ENCODE measurements at regions not wholly inside any gene's neighbourhood (a gene's known extent, or its start where the extent isn't known, plus 50 kb on each side); places are given as distances from the start of the nearest gene placed in this dataset.
A peak's percentile ranks its signal among the peaks of the same experiment; 100 is the strongest.

DNA sequence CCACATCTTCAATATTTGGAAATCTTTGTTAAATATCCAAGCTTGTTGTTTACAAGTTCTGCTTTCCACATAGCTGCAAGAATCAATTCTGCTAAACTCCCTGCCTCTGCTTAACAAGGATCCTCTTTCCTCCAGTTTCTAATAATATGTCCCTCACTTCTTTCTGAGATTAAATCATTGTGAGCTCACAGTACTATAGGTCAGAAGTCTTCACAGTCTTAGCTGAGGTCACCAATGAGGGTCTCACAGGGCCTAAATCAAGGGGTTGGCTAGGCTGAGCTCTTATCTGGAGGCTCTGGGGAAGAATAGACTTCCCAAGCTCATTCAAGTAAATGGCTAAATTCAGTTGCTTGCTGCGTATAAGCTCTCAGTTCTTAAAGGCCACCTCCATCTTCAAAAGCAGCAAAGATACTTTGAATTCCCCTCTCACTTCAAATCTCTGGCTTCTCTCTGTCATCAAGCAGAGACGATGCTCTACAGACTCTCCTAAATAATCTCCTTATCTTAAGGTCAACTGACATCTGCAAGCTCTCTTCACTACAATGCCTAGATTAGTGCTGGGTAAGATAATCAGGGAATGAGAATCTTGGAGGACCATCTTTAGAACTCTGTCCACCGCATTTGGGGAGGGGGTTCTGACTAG lies 175.3 kb downstream of the PLPPR4 start:
- Histone ChIP-seq H3K36me3 (replicated peaks in 1 of 2; ENCODE audit: control insufficient read depth in 1 of 2, insufficient read depth in 2 of 2, low read length in 2 of 2) (no peaks in the 10 kb centered on the region), H3K9ac (ENCODE audit: insufficient read depth, low read length, poor library complexity, severe bottlenecking) (no peak overlapping the region), H3K79me2 (ENCODE audit: insufficient read depth, low read length) (no peaks in the 10 kb centered on the region), H2AFZ (ENCODE audit: insufficient read depth, low read depth, low read length, poor library complexity, severe bottlenecking) (no peak overlapping the region), H3K27me3 (ENCODE audit: control insufficient read depth in 2 of 2, insufficient read depth in 2 of 2, low read length in 2 of 2) (no peaks in the 10 kb centered on the region), H3K9me3 (replicated peaks in 1 of 2; ENCODE audit: control insufficient read depth in 1 of 2, insufficient read depth in 1 of 2, low read length in 2 of 2) (no peaks in the 10 kb centered on the region), H3K4me3 (replicated peaks in 1 of 3; ENCODE audit: low read depth in 2 of 3, low read length in 3 of 3) (no peak overlapping the region), H3K4me2 (replicated peaks; ENCODE audit: extremely low read depth, low read length, poor library complexity, severe bottlenecking) (no peak overlapping the region), H3K27ac (ENCODE audit: low read depth in 1 of 2, low read length in 2 of 2) (no peak overlapping the region), H4K20me1 (ENCODE audit: insufficient read depth, low read length) (no peaks in the 10 kb centered on the region), H3K4me1 (ENCODE audit: control insufficient read depth in 1 of 2, insufficient read depth in 2 of 2, low read length in 2 of 2) (peaks cover 0 to 5% of the 10 kb centered on the region in 2 donors)
- H3K27me3 Mint-ChIP-seq (ENCODE audit: low read depth in 3 of 3), result peaks cover 0 to 2% (median 0%) of the 10 kb centered on the region in 3 donors
- no peak for TF ChIP-seq CTCF (IDR thresholded peaks at IDR 0.05)
- no peaks in the 10 kb centered on the region for H3K36me3 Mint-ChIP-seq
- H3K27ac Mint-ChIP-seq, result no peak overlapping the region
- H3K4me1 Mint-ChIP-seq, result peaks cover 8% of the 10 kb centered on the region
- intact Hi-C loops (cut with micrococcal nuclease), result no loop called here
- DNase-seq, result no peak
- H3K9me3 Mint-ChIP-seq, result peaks cover 0 to 4% (median 2%) of the 10 kb centered on the region in 7 donors
- no peak overlapping the region for H3K4me3 Mint-ChIP-seq
- 100% methylated on average over 1 of the region's 3 CpGs for WGBS (ENCODE audit: insufficient coverage)

DNA sequence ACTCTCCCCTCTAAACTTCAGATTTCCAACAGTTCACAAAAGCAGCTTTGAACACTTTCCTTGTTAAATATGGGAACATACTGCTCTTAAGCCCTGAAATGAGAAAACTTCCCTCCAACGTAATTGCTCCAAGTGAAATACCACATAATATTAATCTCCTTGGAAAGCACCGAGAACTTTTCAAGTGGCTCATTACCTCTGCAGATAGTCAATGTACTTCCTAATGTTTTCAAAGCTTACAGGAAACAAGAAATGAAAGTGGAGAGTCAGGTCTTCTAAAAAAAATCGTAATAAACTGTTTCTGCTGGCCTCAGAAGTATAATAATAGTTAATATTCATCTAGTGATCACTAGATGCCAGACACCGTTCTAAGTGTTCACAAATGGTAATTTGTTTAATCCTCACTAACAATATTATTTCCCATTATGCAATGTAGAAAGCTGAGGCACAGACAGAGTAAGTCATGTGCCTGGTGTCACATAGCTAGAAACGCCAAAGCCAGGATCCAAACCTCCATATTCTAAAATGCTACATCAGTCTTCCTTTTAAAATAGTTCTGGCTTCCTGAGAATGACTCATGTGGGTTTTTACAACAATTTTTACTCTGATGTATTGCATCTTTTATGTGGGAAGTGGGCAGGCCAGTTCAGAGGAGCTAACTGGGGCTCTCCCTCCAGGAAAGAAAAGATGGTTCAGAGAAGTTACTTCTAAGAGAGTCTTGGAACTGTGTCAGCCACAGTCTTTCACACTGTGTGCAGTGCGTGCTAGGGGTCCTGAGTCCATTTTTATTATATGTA lies 177.2 kb downstream of the PLPPR4 start:
- intact Hi-C loops (cut with micrococcal nuclease), result no loop called here
- 0% methylated on average over 1 of the region's 6 CpGs for WGBS (ENCODE audit: insufficient coverage)
- H3K36me3 Mint-ChIP-seq, result no peaks in the 10 kb centered on the region

More for the DNA sequence above, 177.2 kb downstream of the PLPPR4 start:
- H3K27ac Mint-ChIP-seq, result peak overlapping the region in 3 of 7 donors; percentile 13 to 70 (median 57)
- Histone ChIP-seq H3K36me3 (replicated peaks in 1 of 2; ENCODE audit: control insufficient read depth in 1 of 2, insufficient read depth in 2 of 2, low read length in 2 of 2) (no peaks in the 10 kb centered on the region), H4K20me1 (ENCODE audit: insufficient read depth, low read length) (no peaks in the 10 kb centered on the region), H3K27ac (ENCODE audit: low read depth in 1 of 2, low read length in 2 of 2) (no peak overlapping the region), H2AFZ (ENCODE audit: insufficient read depth, low read depth, low read length, poor library complexity, severe bottlenecking) (no peak overlapping the region), H3K9me3 (replicated peaks in 1 of 2; ENCODE audit: control insufficient read depth in 1 of 2, insufficient read depth in 1 of 2, low read length in 2 of 2) (no peaks in the 10 kb centered on the region), H3K4me3 (replicated peaks in 1 of 3; ENCODE audit: low read depth in 2 of 3, low read length in 3 of 3) (no peak overlapping the region), H3K27me3 (ENCODE audit: control insufficient read depth in 2 of 2, insufficient read depth in 2 of 2, low read length in 2 of 2) (no peaks in the 10 kb centered on the region), H3K4me2 (replicated peaks; ENCODE audit: extremely low read depth, low read length, poor library complexity, severe bottlenecking) (no peak overlapping the region), H3K9ac (ENCODE audit: insufficient read depth, low read length, poor library complexity, severe bottlenecking) (no peak overlapping the region), H3K79me2 (ENCODE audit: insufficient read depth, low read length) (no peaks in the 10 kb centered on the region), H3K4me1 (ENCODE audit: control insufficient read depth in 1 of 2, insufficient read depth in 2 of 2, low read length in 2 of 2) (peaks cover 0 to 5% of the 10 kb centered on the region in 2 donors)
- peaks cover 8% of the 10 kb centered on the region for H3K4me1 Mint-ChIP-seq
- TF ChIP-seq CTCF (IDR thresholded peaks at IDR 0.05), result no peak
- H3K27me3 Mint-ChIP-seq (ENCODE audit: low read depth in 3 of 3), result no peaks in the 10 kb centered on the region
- H3K4me3 Mint-ChIP-seq, result peak overlapping the region in 1 of 2 donors; percentile 70
- peak in 1 of 3 donors; percentile 20 for DNase-seq
- H3K9me3 Mint-ChIP-seq, result peaks cover 0 to 2% (median 0%) of the 10 kb centered on the region in 7 donors

Data from CD14-positive monocyte (primary cell).